H1 (cell line): ENCODE measurements at regions not wholly inside any gene's neighbourhood (a gene's known extent, or its start where the extent isn't known, plus 50 kb on each side); places are given as distances from the start of the nearest gene placed in this dataset.

Experiments
- CTCF ChIA-PET: fragments of 300-600 bp; sonication (Branson Sonifier 250); formaldehyde crosslinking; loops from one replicate; lab custom pipeline; 2021; ENCODE audit not compliant: partially characterized antibody; lab: Charles Lee
- POLR2A ChIA-PET: fragments of 300-600 bp; sonication (Branson Sonifier 250); formaldehyde crosslinking; loops from one replicate; lab custom pipeline; 2021; ENCODE audit warnings: inconsistent platforms; ENCODE audit not compliant: partially characterized antibody; lab: Charles Lee
- DNase-seq, 2 experiments: peaks; one replicate each; pipeline versions ENCODE4 v3.0.0 to v3.0.0-alpha.2; 2010 to 2022; ENCODE audit warnings: low spot score in 2 of 2, low read depth in 1 of 2, mixed read lengths in 1 of 2
- FAIRE-seq: peaks from 2 replicates; lab custom pipeline; 2011; peaks lifted over from hg19 to GRCh38; lab: Jason Lieb, UNC
- H2AFZ ChIP-seq: 2 replicates; pipeline ENCODE4 v1.8.1; 2012; ENCODE audit warnings: low read length, inconsistent platforms
- H2AK5ac ChIP-seq: 2 replicates; pipeline ENCODE4 v1.6.1; 2013; ENCODE audit warnings: low read depth, low read length
- H2BK120ac ChIP-seq: replicated peaks from 2 replicates; pipeline ENCODE3; 2013; ENCODE audit warnings: low read depth, low read length, inconsistent platforms
- H2BK12ac ChIP-seq: 2 replicates; pipeline ENCODE4 v1.6.1; 2013; ENCODE audit warnings: low read depth, low read length
- H2BK15ac ChIP-seq: 2 replicates; pipeline ENCODE4 v1.6.1; 2013; ENCODE audit warnings: low read length
- H2BK20ac ChIP-seq: 2 replicates; pipeline ENCODE4 v1.6.1; 2013; ENCODE audit warnings: low read length
- H2BK5ac ChIP-seq: 2 replicates; pipeline ENCODE4 v1.6.1; 2013; ENCODE audit warnings: low read depth, low read length
- H3K14ac ChIP-seq: 2 replicates; pipeline ENCODE4 v1.6.1; 2013; ENCODE audit warnings: inconsistent platforms; ENCODE audit not compliant: insufficient read length
- H3K18ac ChIP-seq: 2 replicates; pipeline ENCODE4 v1.6.1; 2013; ENCODE audit warnings: low read length; ENCODE audit errors: extremely low read depth
- H3K23ac ChIP-seq: 2 replicates; pipeline ENCODE4 v1.6.1; 2013; ENCODE audit warnings: inconsistent platforms; ENCODE audit not compliant: insufficient read length
- H3K23me2 ChIP-seq: 2 replicates; pipeline ENCODE4 v1.6.1; 2013; ENCODE audit warnings: low read depth, low read length
- H3K27ac ChIP-seq: 2 replicates; pipeline ENCODE4 v1.6.1; 2011; ENCODE audit warnings: low read depth, low read length, inconsistent platforms
- H3K27me3 ChIP-seq, 4 experiments: replicated peaks in 1 of 4; 1 replicate in 1 of 4; 2 replicates in 3 of 4; pipeline versions ENCODE4 v1.6.1 to v1.8.1; 2011 to 2013; ENCODE audit warnings: low read length in 3 of 4, mild to moderate bottlenecking in 3 of 4, inconsistent platforms in 2 of 4, mixed read lengths in 2 of 4, moderate library complexity in 1 of 4; ENCODE audit not compliant: control insufficient read depth in 3 of 4, insufficient read depth in 3 of 4; ENCODE audit errors: extremely low read depth in 1 of 4
- H3K36me3 ChIP-seq, 4 experiments: 2 replicates each; pipeline versions ENCODE4 v1.6.1 to v1.8.1; 2011 to 2013; ENCODE audit warnings: mild to moderate bottlenecking in 4 of 4, low read length in 3 of 4, moderate library complexity in 2 of 4, control low read depth in 1 of 4, inconsistent platforms in 1 of 4; ENCODE audit not compliant: insufficient read depth in 4 of 4, control insufficient read depth in 2 of 4
- H3K4ac ChIP-seq: replicated peaks from 2 replicates; pipeline ENCODE3; 2013; ENCODE audit warnings: low read length, low read depth, mixed read lengths, inconsistent platforms; ENCODE audit not compliant: insufficient read length
- H3K4me1 ChIP-seq, 4 experiments: replicated peaks in 1 of 4; 1 replicate in 1 of 4; 2 replicates in 3 of 4; pipeline versions ENCODE4 v1.6.1 to v1.8.1; 2011 to 2013; ENCODE audit warnings: low read length in 3 of 4, inconsistent platforms in 2 of 4, mixed read lengths in 1 of 4; ENCODE audit not compliant: insufficient read depth in 4 of 4, control insufficient read depth in 3 of 4
- H3K4me2 ChIP-seq, 2 experiments: 2 replicates each; pipeline versions ENCODE4 v1.6.1 to v1.8.1; 2011 to 2013; ENCODE audit warnings: low read depth in 2 of 2, low read length in 2 of 2, control low read depth in 1 of 2, inconsistent platforms in 1 of 2, mild to moderate bottlenecking in 1 of 2; ENCODE audit not compliant: insufficient read depth in 1 of 2
- H3K4me3 ChIP-seq, 4 experiments: fragments of 200-600, 300-600 bp in 1 of 4; sonication (generic), shearing (Covaris generic), sonication (Bioruptor Twin) in 1 of 4; 2 replicates each; pipeline versions ENCODE4 v1.5.1 to v1.8.1; 2011 to 2016; ENCODE audit warnings: low read length in 4 of 4, low read depth in 3 of 4, control low read depth in 2 of 4, inconsistent platforms in 2 of 4, mild to moderate bottlenecking in 2 of 4, mixed read lengths in 1 of 4, moderate library complexity in 1 of 4; ENCODE audit not compliant: insufficient read depth in 2 of 4; ENCODE audit errors: extremely low read depth in 1 of 4
- H3K56ac ChIP-seq: replicated peaks from 2 replicates; pipeline ENCODE3; 2013; ENCODE audit warnings: low read depth, mild to moderate bottlenecking, mixed read lengths, low read length, inconsistent platforms; ENCODE audit not compliant: insufficient read length
- H3K79me1 ChIP-seq: 2 replicates; pipeline ENCODE4 v1.6.1; 2013; ENCODE audit warnings: low read depth, low read length, control low read depth
- H3K79me2 ChIP-seq, 2 experiments: 2 replicates each; pipeline versions ENCODE4 v1.6.1 to v1.8.1; 2012 to 2013; ENCODE audit warnings: low read length in 2 of 2, mild to moderate bottlenecking in 2 of 2, inconsistent platforms in 1 of 2; ENCODE audit not compliant: insufficient read depth in 2 of 2, control insufficient read depth in 1 of 2
- H3K9ac ChIP-seq, 4 experiments: replicated peaks in 1 of 4; 1 replicate in 1 of 4; 2 replicates in 3 of 4; pipeline versions ENCODE4 v1.6.1 to v1.8.1; 2011 to 2013; ENCODE audit warnings: low read depth in 3 of 4, low read length in 3 of 4, control low read depth in 2 of 4, mild to moderate bottlenecking in 2 of 4, moderate library complexity in 2 of 4, inconsistent platforms in 1 of 4; ENCODE audit errors: extremely low read depth in 1 of 4
- H3K9me3 ChIP-seq, 2 experiments: 2 replicates each; pipeline versions ENCODE4 v1.6.1 to v1.8.1; 2012 to 2013; ENCODE audit warnings: mild to moderate bottlenecking in 2 of 2, moderate library complexity in 2 of 2, control low read depth in 1 of 2, inconsistent platforms in 1 of 2, low read depth in 1 of 2, low read length in 1 of 2, mixed read lengths in 1 of 2; ENCODE audit not compliant: insufficient read depth in 2 of 2
- H4K20me1 ChIP-seq, 2 experiments: replicated peaks in 1 of 2; 2 replicates each; pipeline versions ENCODE3 to v1.8.1; 2011 to 2013; ENCODE audit warnings: inconsistent platforms in 2 of 2, low read length in 2 of 2, mild to moderate bottlenecking in 1 of 2; ENCODE audit not compliant: insufficient read depth in 2 of 2, control insufficient read depth in 1 of 2
- H4K5ac ChIP-seq: 2 replicates; pipeline ENCODE4 v1.6.1; 2013; ENCODE audit warnings: low read length, low read depth, mixed read lengths, inconsistent platforms; ENCODE audit not compliant: insufficient read length
- H4K8ac ChIP-seq: 2 replicates; pipeline ENCODE4 v1.8.0; 2013; ENCODE audit warnings: mild to moderate bottlenecking, moderate library complexity, low read length, inconsistent platforms; ENCODE audit not compliant: insufficient read depth; ENCODE audit errors: extremely low read depth
- H4K91ac ChIP-seq: replicated peaks from 2 replicates; pipeline ENCODE3; 2013; ENCODE audit warnings: low read length, mixed read lengths, inconsistent platforms; ENCODE audit not compliant: insufficient read length
- WGBS, 2 experiments: shearing (Covaris generic) in 1 of 2; methylation state at CpG; one replicate each; pipeline versions ENCODE4 v1.1.6 to v1.1.7; 2013 to 2015; ENCODE audit warnings: low lambda C conversion rate in 2 of 2, mixed read lengths in 2 of 2, inconsistent platforms in 1 of 2, low coverage in 1 of 2, missing lambda C conversion rate in 1 of 2; ENCODE audit not compliant: insufficient replicate concordance in 2 of 2, insufficient coverage in 1 of 2, insufficient read length in 1 of 2; ENCODE audit errors: extremely low coverage in 1 of 2, missing lambda C conversion rate in 1 of 2; 5-methylcytosine and 5-hydroxymethylcytosine counted together

DNA sequence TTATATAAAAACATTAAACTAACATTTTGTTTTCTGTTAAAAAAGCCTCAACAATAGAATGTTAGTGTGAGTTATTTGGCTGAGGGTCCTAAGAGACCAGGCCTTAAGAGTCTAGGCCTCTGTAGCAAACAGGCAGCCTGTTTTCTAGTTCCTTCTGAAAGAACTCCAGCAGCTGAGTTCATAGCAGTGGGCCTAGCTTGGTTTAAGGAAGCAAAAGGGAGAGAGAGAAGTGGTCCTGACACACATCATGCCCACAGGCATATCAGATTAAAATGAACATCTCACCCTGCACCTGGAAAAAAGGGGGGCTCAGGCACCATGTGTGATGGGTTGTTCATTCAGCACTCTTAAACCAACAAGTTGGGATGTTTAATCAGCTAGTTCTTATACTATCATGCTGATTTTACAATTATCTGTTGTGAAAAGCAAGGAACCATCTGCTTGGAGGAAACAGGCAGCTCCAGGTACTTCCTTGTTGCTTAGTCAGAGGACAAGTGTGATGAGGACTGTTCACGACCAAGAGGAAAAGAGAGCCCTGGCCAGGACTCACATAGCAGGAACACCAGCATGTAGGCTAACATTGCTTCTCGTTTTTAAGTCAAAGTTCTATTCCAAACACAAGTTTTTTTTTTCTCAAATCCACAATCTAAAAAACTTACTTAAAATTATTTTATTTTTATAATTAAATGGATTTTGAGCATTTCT is 81.3 kb upstream of the FRY start:
- Histone ChIP-seq H3K9me3 (no peaks in the 10 kb centered on the region), H2BK15ac (no peak overlapping the region), H4K91ac (no peak overlapping the region), H4K8ac (no peak overlapping the region), H4K5ac (no peak overlapping the region), H3K14ac (no peak overlapping the region), H3K4ac (no peak overlapping the region), H3K27ac (no peak overlapping the region), H4K20me1 (no peaks in the 10 kb centered on the region), H2BK20ac (no peak overlapping the region), H3K18ac (no peak overlapping the region), H2BK120ac (no peak overlapping the region), H3K36me3 (no peaks in the 10 kb centered on the region), H2BK12ac (no peak overlapping the region), H3K4me3 (no peak overlapping the region), H3K4me2 (no peak overlapping the region), H3K79me2 (no peaks in the 10 kb centered on the region), H3K4me1 (peaks cover 0 to 2% (median 0%) of the 10 kb centered on the region in 4 experiments; a peak in 2 of 7 replicates), H3K9ac (no peak overlapping the region), H3K23ac (no peak overlapping the region), H2AK5ac (no peak overlapping the region), H3K23me2 (no peaks in the 10 kb centered on the region), H2BK5ac (no peak overlapping the region), H3K56ac (no peak overlapping the region), H3K27me3 (no peaks in the 10 kb centered on the region), H3K79me1 (no peaks in the 10 kb centered on the region), H2AFZ (no peak overlapping the region)
- DNase-seq (no peak), FAIRE-seq (no peak)
- ChIA-PET POLR2A (no interaction called here), CTCF (no interaction called here)
- WGBS, 2 experiments: 77% methylated on average over 2 of the region's 2 CpGs; no CpG with 5 or more reads in 1 of the 2 experiments
